IMR-90 (cell line): ENCODE measurements at regions not wholly inside any gene's neighbourhood (a gene's known extent, or its start where the extent isn't known, plus 50 kb on each side); places are given as distances from the start of the nearest gene placed in this dataset.

Source experiments
- ATAC-seq: fragments of 200-7000 bp; cut with Tn5 transposase; 2 replicates; pipeline ENCODE4 v1.9.1; 2020; ENCODE audit warnings: low read depth, mild to moderate bottlenecking, moderate library complexity
- BruUV-seq: library from RNA; stranded (reverse); fragments of 400-500 nt; replicated peaks from 2 replicates; lab custom pipeline; 2021; lab: Mats Ljungman, UMichigan
- CTCF ChIA-PET: fragments of 300-600 bp; formaldehyde crosslinking; extraction: SDS; loops from one replicate; lab custom pipeline; 2021; ENCODE audit warnings: antibody characterized with exemption; lab: Yijun Ruan, JAX
- POLR2A ChIA-PET: fragments of 300-600 bp; sonication (Branson Sonifier 250); formaldehyde crosslinking; loops from one replicate; lab custom pipeline; 2022; ENCODE audit warnings: antibody characterized with exemption; ENCODE audit not compliant: unreplicated experiment; lab: Charles Lee
- DNase-seq: peaks from one replicate; pipeline ENCODE4 v3.0.0; 2013
- H2AFZ ChIP-seq: replicated peaks from 2 replicates; pipeline ENCODE3; 2013; ENCODE audit warnings: low read length, mild to moderate bottlenecking; ENCODE audit not compliant: poor library complexity
- H2AK5ac ChIP-seq: 2 replicates; pipeline ENCODE4 v1.6.1; 2013; ENCODE audit warnings: low read depth, low read length, inconsistent platforms
- H2AK9ac ChIP-seq: replicated peaks from 2 replicates; pipeline ENCODE3; 2013; ENCODE audit warnings: mild to moderate bottlenecking, low read depth, low read length, moderate library complexity; ENCODE audit not compliant: poor library complexity
- H2BK120ac ChIP-seq: 2 replicates; pipeline ENCODE4 v1.6.1; 2013; ENCODE audit warnings: low read depth, low read length, inconsistent platforms
- H2BK15ac ChIP-seq: 3 replicates; pipeline ENCODE4 v1.6.1; 2013; ENCODE audit warnings: low read depth, low read length, inconsistent platforms
- H2BK20ac ChIP-seq: 2 replicates; pipeline ENCODE4 v1.6.1; 2013; ENCODE audit warnings: low read depth, mild to moderate bottlenecking, inconsistent platforms, low read length, moderate library complexity
- H2BK5ac ChIP-seq: 2 replicates; pipeline ENCODE4 v1.6.1; 2013; ENCODE audit warnings: mild to moderate bottlenecking, low read depth, low read length, inconsistent platforms; ENCODE audit not compliant: poor library complexity, severe bottlenecking
- H3K14ac ChIP-seq: replicated peaks from 2 replicates; pipeline ENCODE4 v1.6.1; 2013; ENCODE audit warnings: low read depth, low read length, inconsistent platforms
- H3K18ac ChIP-seq: 2 replicates; pipeline ENCODE4 v1.6.1; 2013; ENCODE audit warnings: low read depth, low read length, control low read depth
- H3K23ac ChIP-seq: 2 replicates; pipeline ENCODE4 v1.6.1; 2013; ENCODE audit warnings: low read depth, low read length, inconsistent platforms
- H3K27ac ChIP-seq: 2 replicates; pipeline ENCODE4 v1.5.1; 2013; ENCODE audit warnings: mild to moderate bottlenecking, control low read depth, low read length; ENCODE audit not compliant: insufficient read depth
- H3K27me3 ChIP-seq: 2 replicates; pipeline ENCODE4 v1.6.1; 2013; ENCODE audit warnings: low read length; ENCODE audit not compliant: control insufficient read depth, insufficient read depth
- H3K36me3 ChIP-seq: 2 replicates; pipeline ENCODE4 v1.6.1; 2013; ENCODE audit warnings: low read length, mixed read lengths; ENCODE audit not compliant: control insufficient read depth, insufficient read depth
- H3K4ac ChIP-seq: 2 replicates; pipeline ENCODE4 v1.6.1; 2013; ENCODE audit warnings: low read depth, low read length, inconsistent platforms
- H3K4me1 ChIP-seq: 2 replicates; pipeline ENCODE4 v1.6.1; 2013; ENCODE audit warnings: low read length, mixed read lengths; ENCODE audit not compliant: control insufficient read depth, insufficient read depth
- H3K4me2 ChIP-seq: 2 replicates; pipeline ENCODE4 v1.6.1; 2013; ENCODE audit warnings: low read depth, mild to moderate bottlenecking, control low read depth, low read length, moderate library complexity
- H3K4me3 ChIP-seq: 2 replicates; pipeline ENCODE4 v1.5.1; 2013; ENCODE audit warnings: low read depth, mild to moderate bottlenecking, control low read depth, low read length, moderate library complexity; ENCODE audit not compliant: insufficient read depth
- H3K56ac ChIP-seq: 2 replicates; pipeline ENCODE4 v1.6.1; 2013; ENCODE audit warnings: low read length, inconsistent platforms; ENCODE audit not compliant: insufficient read depth; ENCODE audit errors: extremely low read depth
- H3K79me1 ChIP-seq, 2 experiments: 2 replicates each; pipeline ENCODE4 v1.6.1; 2013; ENCODE audit warnings: low read length in 2 of 2, inconsistent platforms in 1 of 2, low read depth in 1 of 2
- H3K9ac ChIP-seq: 2 replicates; pipeline ENCODE4 v1.6.1; 2013; ENCODE audit warnings: low read depth, low read length, control low read depth
- H3K9me1 ChIP-seq: 2 replicates; pipeline ENCODE4 v1.6.1; 2013; ENCODE audit warnings: low read length, inconsistent platforms; ENCODE audit not compliant: insufficient read depth
- H3K9me3 ChIP-seq: 2 replicates; pipeline ENCODE4 v1.6.1; 2013; ENCODE audit warnings: low read length; ENCODE audit not compliant: control insufficient read depth, insufficient read depth
- H4K20me1 ChIP-seq: 2 replicates; pipeline ENCODE4 v1.6.1; 2013; ENCODE audit warnings: low read length, inconsistent platforms; ENCODE audit not compliant: insufficient read depth
- H4K5ac ChIP-seq: 2 replicates; pipeline ENCODE4 v1.6.1; 2013; ENCODE audit warnings: mild to moderate bottlenecking, low read depth, low read length, control low read depth
- H4K8ac ChIP-seq, 2 experiments: 2 replicates each; pipeline ENCODE4 v1.6.1; 2013; ENCODE audit warnings: low read depth in 2 of 2, low read length in 2 of 2, control low read depth in 1 of 2, inconsistent platforms in 1 of 2
- H4K91ac ChIP-seq: 2 replicates; pipeline ENCODE4 v1.6.1; 2013; ENCODE audit warnings: low read depth, low read length, inconsistent platforms; ENCODE audit not compliant: insufficient read depth
- BHLHE40 ChIP-seq: fragments of 150-350 bp; IDR thresholded peaks from 2 replicates; pipeline ENCODE4 v1.6.1; 2016; ENCODE audit warnings: mild to moderate bottlenecking, low read depth, low read length
- CHD1 ChIP-seq: IDR thresholded peaks from 2 replicates; pipeline ENCODE4 v1.6.1; 2012; ENCODE audit warnings: low read depth, low read length, improper control_type of control experiment
- NFE2L2 ChIP-seq: fragments of 150-350 bp; IDR thresholded peaks from 2 replicates; pipeline ENCODE4 v1.6.1; 2016; ENCODE audit warnings: low read depth, mild to moderate bottlenecking, low read length
- RAD21 ChIP-seq: IDR thresholded peaks from 2 replicates; pipeline ENCODE4 v1.6.1; 2012; ENCODE audit warnings: low read length, improper control_type of control experiment
- RCOR1 ChIP-seq: IDR thresholded peaks from 2 replicates; pipeline ENCODE4 v1.6.1; 2012; ENCODE audit warnings: mild to moderate bottlenecking, low read length, improper control_type of control experiment; ENCODE audit not compliant: insufficient replicate concordance
- WGBS, 2 experiments: methylation state at CpG; one replicate each; pipeline versions ENCODE4 v1.1.5 to v1.1.7; 2013; ENCODE audit warnings: missing lambda C conversion rate in 2 of 2; ENCODE audit not compliant: insufficient read length in 1 of 2; ENCODE audit errors: extremely low coverage in 2 of 2; 5-methylcytosine and 5-hydroxymethylcytosine counted together
- dilution Hi-C: fragments of 300-500 bp; cut with HindIII; formaldehyde crosslinking; loops from one replicate; pipeline ENCODE4 v1.14.3; 2018; ENCODE audit warnings: low sequenced_read_pairs; ENCODE audit not compliant: unreplicated experiment
- in situ Hi-C: fragments of 300-500 bp; cut with MboI; formaldehyde crosslinking; loops from 3 replicates; pipeline ENCODE4 v1.14.3; 2019; ENCODE audit warnings: low sequenced_read_pairs, inconsistent platforms, mixed read lengths
- intact Hi-C: fragments of 100-400 bp; cut with micrococcal nuclease; formaldehyde crosslinking; loops from 2 replicates; pipeline ENCODE4 v1.10.0; 2022
- TF ChIP-seq, protein P1 (sequence below): fragments of 150-350 bp; IDR thresholded peaks from 2 replicates; pipeline ENCODE4 v1.6.1; 2016; ENCODE audit warnings: low read depth, mild to moderate bottlenecking, low read length, moderate library complexity, borderline replicate concordance

DNA sequence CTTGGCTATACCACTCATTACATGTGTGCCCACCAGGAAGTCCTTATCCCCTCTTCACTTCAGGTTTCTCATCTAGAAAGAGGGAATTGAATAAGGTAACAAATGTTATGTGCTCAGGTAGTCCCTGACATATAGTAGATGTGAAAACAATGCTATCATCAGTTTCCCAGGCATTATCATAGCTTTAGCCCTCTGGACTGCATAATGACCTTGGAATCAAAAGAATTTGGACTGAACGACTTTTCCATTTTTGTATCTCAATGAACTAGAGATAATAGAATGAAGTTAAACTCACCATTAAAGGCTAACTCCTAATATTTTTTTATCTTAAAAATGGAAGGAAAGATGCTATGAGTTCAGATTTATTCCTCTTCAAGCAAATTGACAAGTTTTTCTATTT, 304.1 kb upstream of the USP24 start:
- Histone ChIP-seq H4K91ac (peak overlapping the region; percentile 79), H3K9me1 (peaks cover 11% of the 10 kb centered on the region), H3K18ac (peak overlapping the region; percentile 97), H2BK5ac (peak overlapping the region; percentile 71), H4K20me1 (no peaks in the 10 kb centered on the region), H3K4me2 (no peak overlapping the region), H2BK20ac (peak overlapping the region; percentile 80), H3K9me3 (no peaks in the 10 kb centered on the region), H2AFZ (no peak overlapping the region), H2BK15ac (peak overlapping the region; percentile 93), H3K14ac (peak overlapping the region; percentile 72), H3K27me3 (no peaks in the 10 kb centered on the region), H3K4me3 (no peak overlapping the region), H3K79me1 (no peaks in the 10 kb centered on the region), H3K56ac (no peak overlapping the region), H2BK120ac (peak overlapping the region; percentile 94), H2AK5ac (peak overlapping the region; percentile 76), H3K27ac (peak overlapping the region; percentile 97; the same call in 1 of the 2 replicates), H4K5ac (peak overlapping the region; percentile 95), H3K23ac (peak overlapping the region; percentile 66; the same call in 1 of the 2 replicates), H3K9ac (no peak overlapping the region; the same call in 1 of the 2 replicates), H2AK9ac (no peak overlapping the region), H3K4me1 (peaks cover 21% of the 10 kb centered on the region), H3K4ac (peak overlapping the region; percentile 90), H4K8ac (peak overlapping the region in 1 of 2 experiments; percentile 27; a peak in 3 of 4 replicates), H3K36me3 (no peaks in the 10 kb centered on the region)
- ChIA-PET CTCF (interaction anchor here (1.1 kb wide), 1 partner anchor 161 kb away, joined by 3 read pairs; no protein-coding TSS in a partner anchor), POLR2A (no interaction called here)
- no CpG with 5 or more reads among the region's 1 CpG for WGBS, 2 experiments
- TF ChIP-seq CHD1: no peak
- TF ChIP-seq, protein P1, sequence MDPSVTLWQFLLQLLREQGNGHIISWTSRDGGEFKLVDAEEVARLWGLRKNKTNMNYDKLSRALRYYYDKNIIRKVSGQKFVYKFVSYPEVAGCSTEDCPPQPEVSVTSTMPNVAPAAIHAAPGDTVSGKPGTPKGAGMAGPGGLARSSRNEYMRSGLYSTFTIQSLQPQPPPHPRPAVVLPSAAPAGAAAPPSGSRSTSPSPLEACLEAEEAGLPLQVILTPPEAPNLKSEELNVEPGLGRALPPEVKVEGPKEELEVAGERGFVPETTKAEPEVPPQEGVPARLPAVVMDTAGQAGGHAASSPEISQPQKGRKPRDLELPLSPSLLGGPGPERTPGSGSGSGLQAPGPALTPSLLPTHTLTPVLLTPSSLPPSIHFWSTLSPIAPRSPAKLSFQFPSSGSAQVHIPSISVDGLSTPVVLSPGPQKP: no peak
- no peak for TF ChIP-seq RAD21
- no peak for TF ChIP-seq NFE2L2
- no peak for TF ChIP-seq RCOR1
- no peak for TF ChIP-seq BHLHE40
- dilution Hi-C loops: no loop called here
- intact Hi-C loops: loop anchor here (10.0 kb wide), 1 partner anchor 116 kb away; no protein-coding TSS in a partner anchor
- peak; percentile 16 for DNase-seq
- in situ Hi-C loops: loop anchor here (25.0 kb wide), 1 partner anchor 1293 kb away; the partner anchor contains the start of gene FYB2
- ATAC-seq: no peak
- no TSS peak for BruUV-seq
